ENCODE measurements at regions not wholly inside any gene's neighbourhood (a gene's known extent, or its start where the extent isn't known, plus 50 kb on each side); places are given as distances from the start of the nearest gene placed in this dataset.

DNA sequence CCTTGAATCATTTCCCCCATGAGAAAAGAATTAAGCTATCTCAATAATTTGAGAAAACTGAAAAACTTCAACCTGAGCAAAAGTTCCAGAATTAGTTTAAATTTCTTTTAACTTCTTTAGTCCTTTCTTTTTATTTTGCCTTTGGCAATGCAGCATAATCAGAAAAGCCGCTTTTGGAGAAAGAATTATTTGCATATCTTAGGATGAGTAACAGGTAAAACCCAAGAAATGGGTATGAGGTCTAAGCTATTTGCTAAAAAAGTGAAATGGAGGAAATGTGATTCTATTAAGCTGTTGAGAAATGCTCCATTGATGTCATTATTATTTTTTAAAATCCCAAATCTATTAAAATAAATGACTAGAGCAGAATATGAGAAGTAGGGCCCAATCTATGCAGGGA is 1238.3 kb upstream of the GBE1 start (continued):
- TF ChIP-seq, protein P1, sequence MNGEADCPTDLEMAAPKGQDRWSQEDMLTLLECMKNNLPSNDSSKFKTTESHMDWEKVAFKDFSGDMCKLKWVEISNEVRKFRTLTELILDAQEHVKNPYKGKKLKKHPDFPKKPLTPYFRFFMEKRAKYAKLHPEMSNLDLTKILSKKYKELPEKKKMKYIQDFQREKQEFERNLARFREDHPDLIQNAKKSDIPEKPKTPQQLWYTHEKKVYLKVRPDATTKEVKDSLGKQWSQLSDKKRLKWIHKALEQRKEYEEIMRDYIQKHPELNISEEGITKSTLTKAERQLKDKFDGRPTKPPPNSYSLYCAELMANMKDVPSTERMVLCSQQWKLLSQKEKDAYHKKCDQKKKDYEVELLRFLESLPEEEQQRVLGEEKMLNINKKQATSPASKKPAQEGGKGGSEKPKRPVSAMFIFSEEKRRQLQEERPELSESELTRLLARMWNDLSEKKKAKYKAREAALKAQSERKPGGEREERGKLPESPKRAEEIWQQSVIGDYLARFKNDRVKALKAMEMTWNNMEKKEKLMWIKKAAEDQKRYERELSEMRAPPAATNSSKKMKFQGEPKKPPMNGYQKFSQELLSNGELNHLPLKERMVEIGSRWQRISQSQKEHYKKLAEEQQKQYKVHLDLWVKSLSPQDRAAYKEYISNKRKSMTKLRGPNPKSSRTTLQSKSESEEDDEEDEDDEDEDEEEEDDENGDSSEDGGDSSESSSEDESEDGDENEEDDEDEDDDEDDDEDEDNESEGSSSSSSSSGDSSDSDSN (IDR thresholded peaks at IDR 0.05; ENCODE audit: borderline replicate concordance in 1 of 2, low read depth in 2 of 2, low read length in 2 of 2) = no peak
- no peak for TF ChIP-seq MAZ (CRISPR knock-in tag; conservative IDR thresholded peaks at IDR 0.05 in 1 of 2, IDR thresholded peaks at IDR 0.05 in 1 of 2)
- TF ChIP-seq ZNF583 (CRISPR knock-in tag; IDR thresholded peaks at IDR 0.05) = no peak

DNA sequence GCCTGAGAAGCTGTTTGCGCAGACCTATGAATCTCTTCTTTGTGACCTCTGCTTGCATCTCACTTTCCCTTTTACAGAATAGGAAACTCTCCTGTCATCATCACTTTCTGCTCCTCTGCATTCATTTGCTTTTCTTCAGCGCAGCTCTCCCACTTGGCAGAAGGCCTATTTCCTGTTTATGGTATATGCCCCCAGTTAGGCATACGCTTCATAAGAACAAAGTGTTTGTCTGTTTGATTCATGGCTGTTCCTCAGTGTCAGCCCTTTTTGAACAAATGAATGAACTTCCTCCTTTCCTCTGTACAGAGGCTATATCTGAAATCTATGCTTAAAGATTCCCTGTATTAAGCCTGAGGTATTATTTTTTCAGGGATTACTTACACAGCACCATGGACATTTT is 1216.9 kb upstream of the GBE1 start:
- no peak for FAIRE-seq
- H2AFZ ChIP-seq (ENCODE audit: low read depth, low read length) = no peak overlapping the region
- TF ChIP-seq RBM15 (IDR thresholded peaks at IDR 0.05; ENCODE audit: insufficient read depth, low read length) (no peak), MCM5 (IDR thresholded peaks at IDR 0.05; ENCODE audit: low read depth) (no peak), NCOA2 (IDR thresholded peaks at IDR 0.05; ENCODE audit: partially characterized antibody in 2 of 2) (no peak), NFE2 (IDR thresholded peaks at IDR 0.05; ENCODE audit: low read depth) (no peak), ZNF282 (CRISPR knock-in tag; IDR thresholded peaks at IDR 0.05) (no peak), MTF1 (CRISPR knock-in tag; IDR thresholded peaks at IDR 0.05; ENCODE audit: borderline replicate concordance) (no peak), HMGN3 (IDR thresholded peaks at IDR 0.05; ENCODE audit: borderline replicate concordance, extremely low read depth, insufficient read length, low read depth, low read length) (no peak)
- TF ChIP-seq, protein P2, sequence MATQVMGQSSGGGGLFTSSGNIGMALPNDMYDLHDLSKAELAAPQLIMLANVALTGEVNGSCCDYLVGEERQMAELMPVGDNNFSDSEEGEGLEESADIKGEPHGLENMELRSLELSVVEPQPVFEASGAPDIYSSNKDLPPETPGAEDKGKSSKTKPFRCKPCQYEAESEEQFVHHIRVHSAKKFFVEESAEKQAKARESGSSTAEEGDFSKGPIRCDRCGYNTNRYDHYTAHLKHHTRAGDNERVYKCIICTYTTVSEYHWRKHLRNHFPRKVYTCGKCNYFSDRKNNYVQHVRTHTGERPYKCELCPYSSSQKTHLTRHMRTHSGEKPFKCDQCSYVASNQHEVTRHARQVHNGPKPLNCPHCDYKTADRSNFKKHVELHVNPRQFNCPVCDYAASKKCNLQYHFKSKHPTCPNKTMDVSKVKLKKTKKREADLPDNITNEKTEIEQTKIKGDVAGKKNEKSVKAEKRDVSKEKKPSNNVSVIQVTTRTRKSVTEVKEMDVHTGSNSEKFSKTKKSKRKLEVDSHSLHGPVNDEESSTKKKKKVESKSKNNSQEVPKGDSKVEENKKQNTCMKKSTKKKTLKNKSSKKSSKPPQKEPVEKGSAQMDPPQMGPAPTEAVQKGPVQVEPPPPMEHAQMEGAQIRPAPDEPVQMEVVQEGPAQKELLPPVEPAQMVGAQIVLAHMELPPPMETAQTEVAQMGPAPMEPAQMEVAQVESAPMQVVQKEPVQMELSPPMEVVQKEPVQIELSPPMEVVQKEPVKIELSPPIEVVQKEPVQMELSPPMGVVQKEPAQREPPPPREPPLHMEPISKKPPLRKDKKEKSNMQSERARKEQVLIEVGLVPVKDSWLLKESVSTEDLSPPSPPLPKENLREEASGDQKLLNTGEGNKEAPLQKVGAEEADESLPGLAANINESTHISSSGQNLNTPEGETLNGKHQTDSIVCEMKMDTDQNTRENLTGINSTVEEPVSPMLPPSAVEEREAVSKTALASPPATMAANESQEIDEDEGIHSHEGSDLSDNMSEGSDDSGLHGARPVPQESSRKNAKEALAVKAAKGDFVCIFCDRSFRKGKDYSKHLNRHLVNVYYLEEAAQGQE (IDR thresholded peaks at IDR 0.05; ENCODE audit: borderline replicate concordance) = no peak
- TF ChIP-seq, protein P2 (CRISPR knock-in tag; IDR thresholded peaks at IDR 0.05; ENCODE audit: low read depth) = no peak

More for the DNA sequence above, 1216.9 kb upstream of the GBE1 start:
- intact Hi-C loops (cut with micrococcal nuclease) (no loop called here), in situ Hi-C loops (cut with MboI) (no loop called here)
- H3K9me1 ChIP-seq (ENCODE audit: control insufficient read depth, insufficient read depth, low read length) = no peaks in the 10 kb centered on the region
- DNase-seq (ENCODE audit: extremely low read depth in 1 of 4, low spot score in 3 of 4) (no peak), ATAC-seq (no peak)
- H3K9me3 ChIP-seq (replicated peaks; ENCODE audit: control insufficient read depth, insufficient read depth, low read depth, low read length) = no peaks in the 10 kb centered on the region
- H3K27me3 ChIP-seq (ENCODE audit: control insufficient read depth in 2 of 2, insufficient read depth in 2 of 2, low read length in 2 of 2) = no peaks in the 10 kb centered on the region
- H3K4me3 ChIP-seq = no peak overlapping the region
- ChIA-PET POLR2A (no interaction called here), CTCF (ENCODE audit: low intra/inter-chr PET ratio) (no interaction called here)
- no peaks in the 10 kb centered on the region for H3K36me3 ChIP-seq (ENCODE audit: control insufficient read depth, insufficient read depth, low read length)
- WGBS (ENCODE audit: insufficient coverage, low coverage, missing lambda C conversion rate) = 4% methylated on average over 3 of the region's 3 CpGs
- no peaks in the 10 kb centered on the region for H3K4me1 ChIP-seq (replicated peaks in 1 of 2; ENCODE audit: control insufficient read depth in 2 of 2, insufficient read depth in 2 of 2, low read length in 2 of 2)
- H3K79me2 ChIP-seq (ENCODE audit: control insufficient read depth, insufficient read depth, low read length) = no peaks in the 10 kb centered on the region
- H3K9ac ChIP-seq (ENCODE audit: insufficient read depth in 1 of 2, low read depth in 2 of 2, low read length in 2 of 2) = no peak overlapping the region
- no peak overlapping the region for H3K27ac ChIP-seq (ENCODE audit: extremely low read depth, low read depth, low read length)
- no peaks in the 10 kb centered on the region for H4K20me1 ChIP-seq (replicated peaks; ENCODE audit: control insufficient read depth, insufficient read depth, low read length)
- H3K4me2 ChIP-seq (ENCODE audit: insufficient read depth, low read length) = no peak overlapping the region
- BruUV-seq (replicated peaks) = no TSS peak
